Chondrocyte (in vitro differentiated cells): ENCODE measurements at regions not wholly inside any gene's neighbourhood (a gene's known extent, or its start where the extent isn't known, plus 50 kb on each side); places are given as distances from the start of the nearest gene placed in this dataset.
A peak's percentile ranks its signal among the peaks of the same experiment; 100 is the strongest.

ENCODE experiments used
- DNase-seq: peaks from one replicate; pipeline ENCODE4 v3.0.0; 2021; ENCODE audit warnings: mixed read lengths, low spot score
- H3K27ac Mint-ChIP-seq: one replicate; pipeline ENCODE4 v1.8.0; 2021; ENCODE audit warnings: mild to moderate bottlenecking, moderate library complexity, mixed read lengths; ENCODE audit not compliant: unreplicated experiment
- H3K27me3 Mint-ChIP-seq: 2 replicates; pipeline ENCODE4 v1.8.0; 2021; ENCODE audit warnings: low read depth, mixed read lengths
- H3K36me3 Mint-ChIP-seq: 2 replicates; pipeline ENCODE4 v1.8.0; 2021; ENCODE audit warnings: low read depth, mixed read lengths
- H3K4me1 Mint-ChIP-seq: 2 replicates; pipeline ENCODE4 v1.8.0; 2021; ENCODE audit warnings: low read depth, mild to moderate bottlenecking, mixed read lengths
- H3K4me3 Mint-ChIP-seq: one replicate; pipeline ENCODE4 v1.8.0; 2021; ENCODE audit warnings: mild to moderate bottlenecking, moderate library complexity, mixed read lengths; ENCODE audit not compliant: unreplicated experiment
- H3K9me3 Mint-ChIP-seq: 2 replicates; pipeline ENCODE4 v1.8.0; 2021; ENCODE audit warnings: low read depth, mixed read lengths
- TF ChIP-seq, protein P1 (sequence below): fragments of 200-600 bp; sonication (generic); IDR thresholded peaks from 2 replicates; pipeline ENCODE4 v1.5.0; 2021; ENCODE audit warnings: antibody characterized with exemption, mild to moderate bottlenecking, moderate library complexity

DNA sequence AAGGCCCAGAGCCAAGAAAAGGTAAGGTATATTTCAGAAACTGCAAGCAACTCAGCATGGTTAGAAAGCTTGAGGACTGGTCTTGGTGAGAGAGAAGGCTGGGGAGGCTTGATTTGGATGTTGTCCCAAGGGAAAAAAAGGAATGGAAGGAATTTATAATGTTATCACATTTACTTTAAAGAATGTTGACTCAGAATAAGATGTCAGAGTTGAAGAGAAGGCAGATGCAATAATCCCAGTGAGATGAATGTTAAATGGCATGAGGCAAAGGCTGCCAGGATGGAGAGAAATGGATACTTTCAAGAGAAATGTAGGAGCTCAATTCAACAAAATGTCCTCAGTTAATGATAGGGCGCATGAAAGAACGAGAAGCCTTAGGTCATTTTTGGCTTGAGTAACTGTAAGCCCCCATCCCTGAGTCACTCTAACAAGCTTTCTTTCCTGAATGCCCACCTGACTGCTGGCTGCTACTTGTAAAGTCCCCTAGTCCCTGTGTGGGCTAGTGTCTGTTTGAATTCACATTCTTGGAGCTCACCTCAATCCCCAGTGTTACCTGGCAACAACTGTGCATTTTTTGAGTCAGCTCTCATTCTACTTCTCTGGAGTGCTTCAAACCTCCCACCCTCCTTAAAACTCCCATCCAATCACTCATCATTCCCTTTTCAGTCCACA, 103.0 kb upstream of the TAPT1 start:
- peaks cover 3% of the 10 kb centered on the region for H3K9me3 Mint-ChIP-seq
- H3K4me3 Mint-ChIP-seq: no peak overlapping the region
- peaks cover 2% of the 10 kb centered on the region for H3K27me3 Mint-ChIP-seq
- peaks cover 18% of the 10 kb centered on the region for H3K4me1 Mint-ChIP-seq
- no peaks in the 10 kb centered on the region for H3K36me3 Mint-ChIP-seq
- DNase-seq: no peak
- H3K27ac Mint-ChIP-seq: peak overlapping the region; percentile 49
- TF ChIP-seq, protein P1, sequence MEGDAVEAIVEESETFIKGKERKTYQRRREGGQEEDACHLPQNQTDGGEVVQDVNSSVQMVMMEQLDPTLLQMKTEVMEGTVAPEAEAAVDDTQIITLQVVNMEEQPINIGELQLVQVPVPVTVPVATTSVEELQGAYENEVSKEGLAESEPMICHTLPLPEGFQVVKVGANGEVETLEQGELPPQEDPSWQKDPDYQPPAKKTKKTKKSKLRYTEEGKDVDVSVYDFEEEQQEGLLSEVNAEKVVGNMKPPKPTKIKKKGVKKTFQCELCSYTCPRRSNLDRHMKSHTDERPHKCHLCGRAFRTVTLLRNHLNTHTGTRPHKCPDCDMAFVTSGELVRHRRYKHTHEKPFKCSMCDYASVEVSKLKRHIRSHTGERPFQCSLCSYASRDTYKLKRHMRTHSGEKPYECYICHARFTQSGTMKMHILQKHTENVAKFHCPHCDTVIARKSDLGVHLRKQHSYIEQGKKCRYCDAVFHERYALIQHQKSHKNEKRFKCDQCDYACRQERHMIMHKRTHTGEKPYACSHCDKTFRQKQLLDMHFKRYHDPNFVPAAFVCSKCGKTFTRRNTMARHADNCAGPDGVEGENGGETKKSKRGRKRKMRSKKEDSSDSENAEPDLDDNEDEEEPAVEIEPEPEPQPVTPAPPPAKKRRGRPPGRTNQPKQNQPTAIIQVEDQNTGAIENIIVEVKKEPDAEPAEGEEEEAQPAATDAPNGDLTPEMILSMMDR: no peak

DNA sequence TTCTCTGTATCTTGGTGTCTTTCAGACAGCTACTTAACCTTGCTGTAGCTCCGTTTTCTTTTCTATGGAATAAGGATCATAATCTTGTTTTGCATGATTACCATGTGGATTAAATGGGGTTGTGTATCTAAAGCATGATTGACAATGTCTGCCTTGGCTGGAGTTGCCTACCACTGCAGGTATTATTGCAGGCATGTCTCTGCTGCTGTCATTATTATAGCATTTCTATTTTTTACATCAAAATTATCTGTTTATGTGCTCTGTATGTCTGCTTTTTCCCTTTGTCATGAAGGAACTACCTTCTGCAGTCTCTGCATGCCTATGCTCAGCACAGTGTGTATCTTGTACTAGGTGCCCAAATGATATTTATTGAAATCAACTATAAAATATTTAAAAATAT, 95.9 kb upstream of the TAPT1 start:
- H3K27ac Mint-ChIP-seq: no peak overlapping the region
- peaks cover 5% of the 10 kb centered on the region for H3K9me3 Mint-ChIP-seq
- H3K4me1 Mint-ChIP-seq: no peaks in the 10 kb centered on the region
- H3K4me3 Mint-ChIP-seq: no peak overlapping the region
- TF ChIP-seq, protein P1: no peak
- DNase-seq: no peak
- no peaks in the 10 kb centered on the region for H3K27me3 Mint-ChIP-seq
- H3K36me3 Mint-ChIP-seq: peaks cover 4% of the 10 kb centered on the region

DNA sequence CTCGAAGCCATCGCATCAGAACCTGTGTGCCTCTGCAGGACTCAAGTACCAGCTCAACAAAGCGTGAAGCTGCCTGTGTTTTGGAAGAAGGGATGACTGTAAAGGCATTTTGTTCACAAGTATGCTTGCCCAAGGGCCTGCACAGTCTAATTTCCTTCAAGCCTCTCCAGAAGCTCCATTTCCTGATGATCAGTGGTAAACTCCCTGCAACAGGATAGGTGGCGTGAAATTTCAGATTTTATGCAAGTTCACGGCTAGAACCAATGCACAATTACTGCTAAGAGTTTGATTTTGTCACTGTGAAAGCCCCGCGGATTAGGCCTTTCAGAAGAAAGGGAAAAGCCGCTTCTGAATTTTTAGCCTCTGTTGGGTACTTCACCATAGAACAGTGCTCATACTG, 89.2 kb upstream of the TAPT1 start:
- DNase-seq: no peak
- Mint-ChIP-seq H3K4me1 (no peaks in the 10 kb centered on the region), H3K27me3 (no peaks in the 10 kb centered on the region), H3K27ac (no peak overlapping the region), H3K4me3 (no peak overlapping the region), H3K9me3 (no peaks in the 10 kb centered on the region), H3K36me3 (no peaks in the 10 kb centered on the region)
- TF ChIP-seq, protein P1: no peak

DNA sequence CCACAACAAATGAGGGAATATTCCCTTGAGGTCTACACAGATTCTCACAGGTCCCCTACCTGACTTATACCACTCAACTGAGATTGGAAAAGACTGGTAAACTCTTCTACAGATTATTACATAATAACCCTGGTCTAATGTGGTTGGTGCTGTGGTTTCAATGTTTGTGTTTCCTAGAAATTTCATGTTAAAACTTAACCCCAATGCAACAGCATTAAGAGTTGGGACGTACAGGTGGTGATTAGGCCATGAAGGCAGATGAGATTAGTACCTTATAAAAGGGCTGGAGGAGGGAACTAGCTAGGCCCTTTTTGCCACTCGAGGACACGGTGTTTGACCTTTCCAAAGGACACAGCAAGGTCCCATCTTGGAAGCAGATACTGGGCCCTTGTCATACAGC, 84.3 kb upstream of the TAPT1 start:
- no peak overlapping the region for H3K4me3 Mint-ChIP-seq
- peaks cover 7% of the 10 kb centered on the region for H3K27me3 Mint-ChIP-seq
- H3K9me3 Mint-ChIP-seq: peaks cover under 1% of the 10 kb centered on the region
- TF ChIP-seq, protein P1: no peak
- no peak overlapping the region for H3K27ac Mint-ChIP-seq
- H3K4me1 Mint-ChIP-seq: no peaks in the 10 kb centered on the region
- no peak for DNase-seq
- no peaks in the 10 kb centered on the region for H3K36me3 Mint-ChIP-seq

DNA sequence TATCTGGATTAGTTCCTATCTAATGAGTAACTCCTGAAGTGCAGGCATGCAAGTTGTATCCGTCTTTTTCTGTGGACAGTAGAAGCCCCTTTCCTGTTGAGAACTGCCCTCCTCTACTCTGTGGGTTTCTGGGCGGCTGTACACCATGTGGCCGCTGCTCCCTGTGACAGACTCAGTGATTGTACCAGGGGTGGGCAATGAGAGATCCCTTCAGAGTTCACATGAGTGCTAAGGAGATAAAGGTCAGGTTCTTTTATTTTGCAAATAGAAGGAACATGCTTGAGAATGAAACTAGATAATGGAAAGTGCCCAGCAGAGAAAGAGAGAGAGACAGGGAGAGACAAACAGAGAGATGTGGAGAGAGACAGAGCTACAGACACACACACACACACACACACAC, 76.4 kb upstream of the TAPT1 start:
- Mint-ChIP-seq H3K9me3 (peaks cover 2% of the 10 kb centered on the region), H3K36me3 (no peaks in the 10 kb centered on the region), H3K4me3 (no peak overlapping the region), H3K4me1 (no peaks in the 10 kb centered on the region), H3K27me3 (no peaks in the 10 kb centered on the region), H3K27ac (no peak overlapping the region)
- TF ChIP-seq, protein P1: no peak
- DNase-seq: no peak
